NCI-H345 (cell line): ENCODE measurements at regions not wholly inside any gene's neighbourhood (a gene's known extent, or its start where the extent isn't known, plus 50 kb on each side); places are given as distances from the start of the nearest gene placed in this dataset.
"Not testable (repeated sequence)": the region's sequence is repeated elsewhere in the genome, so short reads cannot be mapped to it uniquely, and the experiment has no call there.

Experiments
- DNase-seq: peaks from one replicate; lab custom pipeline; 2025; lab: John Stamatoyannopoulos, UW

DNA sequence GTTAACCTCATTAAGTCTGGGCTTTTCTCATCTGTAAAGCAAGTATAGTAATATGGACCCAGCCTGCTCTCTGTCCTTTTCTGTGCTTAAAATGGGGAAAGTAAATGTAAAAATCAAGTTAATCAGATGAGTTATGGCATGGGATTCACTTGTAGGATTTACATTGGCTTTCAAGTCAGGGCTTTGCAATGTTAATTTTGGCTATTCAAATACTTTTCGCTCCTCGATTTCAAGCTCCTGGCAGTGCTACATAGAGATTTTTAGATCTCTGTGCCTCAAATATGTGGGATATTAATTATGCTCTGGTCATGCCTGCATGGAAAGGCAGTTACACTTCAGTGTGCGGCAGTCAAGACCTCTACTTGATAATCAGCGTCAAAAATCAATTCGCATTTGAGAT lies 709.8 kb downstream of the LTN1 start:
- no peak for DNase-seq

DNA sequence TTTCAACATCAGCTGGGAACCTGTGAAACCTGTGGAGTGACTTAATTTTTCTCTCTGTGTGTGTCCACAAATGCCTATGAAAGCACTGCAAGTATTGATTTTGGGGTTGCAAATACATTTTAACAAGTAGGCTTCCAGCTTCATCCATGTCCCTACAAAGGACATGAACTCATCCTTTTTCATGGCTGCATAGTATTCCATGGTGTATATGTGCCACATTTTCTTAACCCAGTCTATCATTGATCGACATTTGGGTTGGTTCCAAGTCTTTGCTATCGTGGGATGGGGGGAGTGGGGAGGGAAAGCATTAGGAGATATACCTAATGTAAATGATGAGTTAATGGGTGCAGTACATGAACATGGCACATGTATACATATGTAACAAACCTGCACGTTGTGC lies 711.3 kb downstream of the LTN1 start:
- DNase-seq: not testable (repeated sequence)

DNA sequence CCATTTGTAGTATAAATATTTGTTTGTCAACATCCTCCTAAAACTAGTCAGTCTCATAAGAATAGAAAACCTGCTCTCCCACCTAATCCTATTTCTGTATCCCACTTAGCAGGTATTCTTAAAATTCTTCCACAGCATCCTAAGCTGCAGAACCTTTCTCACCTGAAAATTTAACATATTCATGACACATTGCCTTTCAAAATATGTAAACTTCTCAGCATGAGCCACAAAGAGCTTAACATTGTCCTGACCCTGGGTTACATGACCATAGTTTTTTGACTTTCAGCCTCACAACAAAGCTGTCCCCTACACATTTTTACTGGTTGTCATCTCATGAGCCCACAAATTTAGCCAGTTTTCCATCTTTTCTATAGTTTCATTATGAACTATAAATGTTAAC lies 712.1 kb downstream of the LTN1 start:
- DNase-seq: no peak

GRCh38 chr21:28277324-28277723 lies 715.4 kb downstream of the LTN1 start:
- no peak for DNase-seq

- DNase-seq: no peak
Observed at GRCh38 chr21:28272272-28272992, 720.2 kb downstream of the LTN1 start.

GRCh38 chr21:28269173-28269572 lies 723.5 kb downstream of the LTN1 start:
- no peak for DNase-seq

DNA sequence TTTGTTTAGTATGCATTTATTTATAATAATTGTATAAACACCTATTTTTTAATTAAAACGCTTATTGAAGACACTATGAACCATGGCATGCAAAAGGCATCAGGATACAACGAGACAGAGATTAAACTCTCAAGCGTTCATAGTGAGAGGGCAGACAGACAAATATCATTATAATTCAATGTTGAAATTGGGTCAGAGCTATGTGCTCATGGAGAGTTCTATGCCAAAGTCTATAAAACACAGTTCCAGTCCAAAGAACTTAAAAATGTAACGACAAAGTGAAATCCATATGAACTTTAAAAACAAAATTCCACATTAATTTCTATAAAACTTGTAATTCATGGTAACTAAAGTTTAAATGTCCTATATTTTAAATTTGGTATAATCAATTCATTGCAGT lies 724.0 kb downstream of the LTN1 start:
- DNase-seq: no peak

DNA sequence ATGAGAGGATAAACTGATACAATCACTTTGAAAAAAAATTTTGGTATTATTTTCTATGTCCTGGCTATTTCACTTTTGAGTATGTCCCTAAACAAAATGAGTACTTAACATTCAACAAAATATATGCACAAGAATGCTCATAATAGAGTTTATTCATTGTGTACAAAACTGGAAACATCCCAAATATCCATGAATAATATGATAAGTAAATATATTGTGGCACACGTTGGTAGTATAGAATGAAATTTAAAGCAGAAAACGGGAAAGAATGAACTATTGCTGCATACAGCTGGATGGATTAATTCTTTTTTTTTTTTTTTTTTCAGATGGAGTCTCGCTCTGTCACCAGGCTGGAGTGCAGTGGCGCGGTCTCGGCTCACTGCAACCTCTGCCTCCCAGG lies 725.2 kb downstream of the LTN1 start:
- DNase-seq: no peak

GRCh38 chr21:28266061-28266460 lies 726.6 kb downstream of the LTN1 start:
- no peak for DNase-seq

- DNase-seq: no peak
Observed at GRCh38 chr21:28263974-28264373, 728.7 kb downstream of the LTN1 start.

- no peak for DNase-seq
Observed at GRCh38 chr21:28261298-28261697, 731.4 kb downstream of the LTN1 start.

DNA sequence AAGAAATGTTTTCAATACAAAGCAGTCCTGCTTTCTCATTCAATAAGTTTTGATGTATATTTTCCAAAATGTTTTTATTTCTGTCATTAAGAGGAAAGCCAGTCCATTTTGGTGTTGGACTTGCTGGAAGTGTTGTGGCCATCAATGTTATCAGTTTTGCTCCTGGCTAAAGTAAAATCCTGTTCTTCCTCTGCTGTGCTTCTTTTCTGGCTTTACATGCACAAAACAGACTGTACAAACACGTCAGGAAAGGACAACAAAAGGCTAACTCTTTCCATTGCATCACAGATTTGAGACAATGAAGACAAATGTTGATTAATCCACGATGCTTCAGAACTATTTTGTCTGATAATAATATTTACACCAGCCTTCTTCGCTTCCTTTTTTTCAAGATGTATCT lies 735.4 kb downstream of the LTN1 start:
- no peak for DNase-seq

GRCh38 chr21:28256837-28257236 lies 735.8 kb downstream of the LTN1 start:
- no peak for DNase-seq

DNA sequence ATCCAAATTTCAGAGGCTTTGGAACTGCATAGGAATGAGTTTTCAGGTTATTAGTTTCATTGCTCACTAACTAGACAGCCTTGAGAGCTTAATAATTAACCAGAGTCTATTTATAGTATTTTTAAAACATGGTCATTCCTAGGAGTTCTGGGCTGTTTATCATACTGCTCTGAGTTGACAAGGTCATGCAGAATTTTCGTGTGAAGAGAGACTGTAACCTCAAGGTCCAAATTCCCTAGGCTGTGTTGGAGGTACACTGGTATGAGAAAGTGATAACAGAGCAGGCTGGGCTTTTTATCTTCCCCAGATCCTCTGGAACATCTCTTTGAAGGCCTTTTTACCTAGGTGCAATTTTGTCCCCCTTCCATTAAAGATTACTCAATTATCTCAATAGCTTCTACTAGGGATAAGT lies 736.3 kb downstream of the LTN1 start:
- DNase-seq: no peak

DNA sequence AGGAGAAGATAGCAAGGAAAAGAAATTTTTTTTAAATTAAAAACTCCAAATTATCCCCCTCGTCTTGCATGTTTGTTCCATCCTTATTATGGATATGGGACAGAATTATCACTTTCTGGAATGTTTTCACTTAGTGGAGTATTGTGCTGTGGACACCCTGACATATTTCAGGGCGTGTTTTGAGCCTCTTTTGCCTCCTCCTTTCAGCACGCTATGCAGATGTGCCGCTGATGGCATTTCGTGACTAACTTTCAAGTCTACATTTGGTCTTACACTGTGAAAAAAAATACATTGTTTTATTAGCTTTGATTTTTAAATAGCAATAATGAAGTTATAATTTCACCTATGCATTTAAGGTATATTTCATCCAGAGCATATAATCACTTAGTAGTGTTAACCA lies 738.7 kb downstream of the LTN1 start:
- no peak for DNase-seq

DNA sequence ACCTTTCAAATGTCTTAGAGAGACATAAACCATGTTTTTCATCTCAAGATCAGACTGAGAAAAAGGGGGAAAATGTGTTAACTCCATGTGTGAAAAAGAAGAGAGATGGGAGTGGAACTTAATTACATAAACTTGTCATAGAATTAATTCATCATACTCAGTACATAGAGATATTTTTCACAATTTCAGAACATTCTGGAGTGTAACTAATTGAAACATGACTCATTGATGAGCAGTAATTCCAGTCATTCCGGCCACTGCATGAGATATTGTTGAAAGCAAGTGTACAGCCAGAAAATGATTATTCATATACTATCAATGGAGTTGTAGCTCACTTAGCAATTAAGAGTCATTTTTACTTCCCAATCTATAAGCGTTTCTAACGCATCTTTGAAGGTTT lies 739.3 kb downstream of the LTN1 start:
- DNase-seq: no peak

DNA sequence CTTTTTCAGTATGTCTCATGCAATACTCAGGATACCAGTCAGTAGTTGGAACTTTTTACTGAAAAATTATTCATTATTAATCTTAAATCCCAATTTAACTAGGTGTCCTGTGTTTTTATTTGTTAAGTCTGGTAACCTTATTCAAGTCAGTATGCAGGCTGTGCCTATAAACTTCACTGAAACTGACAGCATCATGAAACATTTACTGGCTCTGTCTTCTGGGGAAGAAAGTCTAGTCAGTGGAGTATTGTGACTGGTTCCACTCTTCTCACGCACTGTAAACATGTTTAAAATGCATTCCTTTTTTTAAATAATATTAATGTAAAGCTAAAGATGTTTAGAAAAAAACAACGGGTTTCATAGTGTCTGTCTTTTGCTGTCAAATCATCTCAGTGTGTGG lies 739.7 kb downstream of the LTN1 start:
- no peak for DNase-seq

DNA sequence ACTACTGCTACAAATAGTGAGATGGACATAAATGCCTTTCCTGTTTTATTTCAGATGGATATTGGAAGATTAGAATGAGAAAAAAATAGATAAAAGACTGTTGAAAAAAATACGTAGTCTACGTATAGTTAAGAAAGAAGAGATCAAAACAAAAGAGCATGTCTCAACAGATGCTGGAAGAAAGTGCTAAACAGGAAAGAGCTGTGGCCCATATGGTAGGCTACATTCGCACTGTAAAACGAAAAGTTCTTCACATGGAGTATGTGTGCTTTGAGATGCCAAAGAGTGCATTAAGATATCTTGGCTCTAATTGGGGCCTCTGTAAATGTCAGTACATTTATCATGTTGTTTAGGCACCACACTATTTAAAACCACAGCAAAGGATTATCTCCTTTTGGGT lies 741.7 kb downstream of the LTN1 start:
- no peak for DNase-seq

DNA sequence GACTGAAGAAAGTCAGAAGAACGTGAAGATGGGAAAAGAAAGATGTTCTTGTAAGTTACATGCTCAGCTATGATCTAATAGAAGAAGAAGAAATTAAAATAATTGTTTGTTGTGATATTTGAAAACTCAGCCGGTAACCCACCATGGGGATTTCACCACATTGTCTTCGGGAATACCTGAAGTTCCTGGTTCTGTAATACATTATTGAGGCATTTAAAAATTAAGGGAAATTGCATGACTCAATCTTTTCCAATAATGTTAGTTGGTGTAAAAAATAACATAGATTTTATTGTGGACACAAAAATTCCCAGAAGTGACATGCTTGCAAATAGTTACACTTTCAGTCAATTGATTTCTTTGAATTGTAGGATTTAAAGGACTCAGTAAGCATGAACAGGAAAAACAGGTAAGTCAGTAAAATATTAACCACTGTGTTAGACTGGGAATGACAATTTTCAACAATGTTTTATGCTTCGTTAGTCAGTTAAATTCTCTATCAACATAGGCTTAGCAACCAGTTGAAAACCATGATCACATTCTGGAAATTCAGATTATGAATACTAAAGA lies 745.1 kb downstream of the LTN1 start:
- no peak for DNase-seq

DNA sequence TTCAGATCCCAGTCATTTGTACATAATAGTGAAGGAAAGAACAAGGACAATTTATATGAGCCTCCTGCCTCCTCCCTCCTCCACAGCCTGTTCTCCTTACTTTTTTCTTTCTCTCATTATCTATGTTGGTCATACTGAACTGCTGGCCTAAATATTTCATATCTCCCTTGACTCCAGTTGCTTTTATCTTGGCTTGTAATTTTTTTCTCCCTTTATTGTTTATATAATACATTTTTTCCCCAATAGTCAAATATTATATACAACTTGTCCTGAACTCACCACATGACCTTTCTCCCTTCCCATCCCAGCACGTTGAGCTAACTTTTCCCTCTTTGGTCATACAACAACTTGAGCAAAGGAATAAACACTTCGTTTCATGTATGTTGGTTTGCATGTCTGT lies 752.1 kb downstream of the LTN1 start:
- no peak for DNase-seq

GRCh38 chr21:28239340-28239739 lies 753.3 kb downstream of the LTN1 start:
- no peak for DNase-seq

- no peak for DNase-seq
Observed at GRCh38 chr21:28237661-28238060, 755.0 kb downstream of the LTN1 start.

GRCh38 chr21:28235169-28235895 lies 757.3 kb downstream of the LTN1 start:
- no peak for DNase-seq

DNA sequence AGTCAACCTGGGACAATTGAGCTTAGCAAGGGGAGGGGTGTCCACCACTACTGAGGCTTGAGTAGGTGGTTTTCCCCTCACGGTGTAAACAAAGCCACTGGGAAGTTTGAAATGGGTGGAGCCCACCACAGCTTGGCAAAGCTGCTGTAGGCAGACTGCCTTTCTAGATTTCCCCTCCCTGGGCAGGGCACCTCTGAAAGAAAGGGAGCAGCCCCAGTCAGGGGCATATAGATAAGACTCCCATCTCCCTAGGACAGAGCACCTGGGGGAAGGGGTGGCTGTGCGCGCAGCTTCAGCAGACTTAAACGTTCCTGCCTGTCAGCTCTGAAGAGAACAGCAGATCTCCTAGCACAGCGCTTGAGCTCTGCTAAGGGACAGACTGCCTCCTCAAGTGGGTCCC lies 758.4 kb downstream of the LTN1 start:
- no peak for DNase-seq
